ENCODE measurements at regions not wholly inside any gene's neighbourhood (a gene's known extent, or its start where the extent isn't known, plus 50 kb on each side); places are given as distances from the start of the nearest gene placed in this dataset.

GRCh38 chr9:117887383-117887782 is 183.2 kb downstream of the TLR4 start:
- no peak for TF ChIP-seq POLR2AphosphoS5 (IDR thresholded peaks at IDR 0.05; ENCODE audit: low read depth, low read length)
- no peak for TF ChIP-seq POLR2A (IDR thresholded peaks at IDR 0.05; ENCODE audit: low read depth, low read length)
- TF ChIP-seq TAF1 (IDR thresholded peaks at IDR 0.05; ENCODE audit: low read depth, low read length): no peak

All from GM12891 (cell line).